ENCODE measurements at regions not wholly inside any gene's neighbourhood (a gene's known extent, or its start where the extent isn't known, plus 50 kb on each side); places are given as distances from the start of the nearest gene placed in this dataset.
"Not testable (repeated sequence)": the region's sequence is repeated elsewhere in the genome, so short reads cannot be mapped to it uniquely, and the experiment has no call there.

DNA sequence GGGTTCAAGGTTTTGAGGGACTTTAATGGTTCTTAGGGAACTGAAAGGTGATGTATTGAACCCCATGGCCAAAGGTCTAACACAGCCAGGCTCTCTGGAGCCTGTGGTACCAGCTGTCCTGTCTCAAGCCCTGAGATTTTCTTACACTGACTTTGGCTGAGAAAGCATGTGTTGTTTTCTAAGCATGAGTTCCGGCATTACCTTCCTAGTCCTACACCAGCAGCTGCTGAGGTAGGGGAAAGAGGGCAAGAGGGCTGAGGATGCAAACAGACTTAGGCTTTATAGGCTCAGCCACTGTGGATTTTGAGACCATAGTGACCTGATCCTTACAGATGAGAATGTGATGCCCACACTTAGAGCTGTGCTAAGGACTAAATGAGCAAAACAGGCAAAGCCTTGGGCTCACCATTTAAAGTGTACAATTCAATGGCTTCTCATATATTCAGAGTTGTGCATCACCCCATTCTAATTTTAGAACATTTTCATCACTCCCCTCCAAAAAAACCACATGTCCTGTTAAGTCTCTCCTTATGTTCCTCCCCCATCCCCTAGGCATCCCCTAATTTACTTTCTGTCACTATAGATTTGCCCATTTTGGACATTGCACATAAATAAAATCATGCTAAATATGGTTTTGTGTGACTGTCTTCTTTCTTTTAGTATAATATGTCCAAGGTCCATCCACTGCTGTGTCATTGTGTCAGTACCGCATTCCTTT, 99.7 kb upstream of the OTOS start:
- DNase-seq (ENCODE audit: low spot score): no peak

DNA sequence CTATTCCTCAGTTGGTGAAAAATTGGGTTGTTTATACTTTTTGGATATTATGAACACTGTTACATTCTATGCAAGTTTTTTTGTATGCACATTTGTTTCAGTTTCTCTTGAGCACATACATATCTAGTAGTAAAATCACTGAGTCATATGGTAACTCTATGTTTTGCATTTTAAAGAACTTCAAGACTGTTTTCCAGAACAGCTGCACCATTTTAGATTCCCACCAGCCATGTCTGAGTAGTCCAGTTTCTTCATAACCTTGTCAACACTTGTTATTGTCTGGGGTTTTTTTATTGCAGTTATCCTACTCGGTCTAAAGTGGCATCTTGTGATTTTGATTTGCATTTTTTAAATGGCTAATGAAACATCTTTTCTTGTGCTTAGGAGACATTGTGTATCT, 100.3 kb upstream of the OTOS start:
- DNase-seq (ENCODE audit: low spot score): no peak

DNA sequence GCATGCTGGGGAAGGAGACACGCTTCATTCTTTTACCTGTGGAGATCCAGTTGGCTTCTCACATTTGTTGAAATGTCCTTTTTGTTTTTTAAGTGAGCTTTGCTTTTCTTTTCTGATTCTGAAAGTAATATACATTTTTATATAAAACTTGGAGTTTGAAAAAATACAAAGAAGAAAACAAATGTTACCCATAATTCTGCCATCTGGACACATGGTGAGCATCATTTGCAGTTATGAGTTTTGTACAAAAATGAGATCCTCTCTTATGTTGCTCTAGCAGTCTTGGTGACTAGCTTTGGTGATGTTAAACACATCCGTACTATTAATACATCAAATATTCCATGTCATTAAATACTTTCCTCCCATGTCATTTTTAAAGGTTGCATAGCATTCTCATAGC, 101.1 kb upstream of the OTOS start:
- no peak for DNase-seq (ENCODE audit: low spot score)

DNA sequence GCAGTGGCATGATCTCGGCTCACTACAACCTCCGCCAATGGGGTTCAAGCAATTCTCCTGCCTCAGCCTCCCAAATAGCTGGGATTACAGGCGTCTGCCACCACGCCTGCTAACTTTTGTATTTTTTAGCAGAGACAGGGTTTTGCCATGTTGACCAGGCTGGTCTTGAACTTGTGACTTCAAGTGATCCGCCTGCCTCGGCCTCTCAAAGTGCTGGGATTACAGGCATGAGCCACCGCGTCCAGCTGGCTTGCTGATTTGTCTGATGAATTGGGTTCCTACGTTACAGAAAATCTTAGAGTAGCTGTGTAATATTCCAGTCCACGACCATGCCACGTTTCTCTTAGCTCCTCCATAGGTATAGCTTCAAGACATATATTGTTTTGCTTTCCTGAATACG, 102.6 kb upstream of the OTOS start:
- not testable (repeated sequence) for DNase-seq (ENCODE audit: low spot score)

DNA sequence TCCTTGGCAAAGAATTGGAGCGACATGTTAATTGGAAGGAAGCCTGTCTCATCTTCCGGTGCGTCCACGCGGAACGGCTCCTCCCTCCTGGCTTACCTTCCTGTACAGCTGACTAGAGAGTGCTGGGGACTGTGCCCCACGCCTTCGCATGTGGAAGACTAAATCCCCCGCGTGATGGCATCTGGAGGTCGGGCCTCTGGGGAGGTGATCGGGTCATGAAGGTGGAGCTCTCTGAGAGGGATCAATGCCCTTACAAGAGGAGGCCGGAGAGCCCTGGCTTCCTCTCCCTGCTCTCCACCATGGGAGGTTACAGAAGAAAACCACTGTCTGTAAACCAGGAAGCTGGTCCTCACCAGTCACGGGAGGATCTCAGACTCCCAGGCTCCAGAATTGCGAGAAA, 104.1 kb upstream of the OTOS start:
- DNase-seq (ENCODE audit: low spot score): no peak

DNA sequence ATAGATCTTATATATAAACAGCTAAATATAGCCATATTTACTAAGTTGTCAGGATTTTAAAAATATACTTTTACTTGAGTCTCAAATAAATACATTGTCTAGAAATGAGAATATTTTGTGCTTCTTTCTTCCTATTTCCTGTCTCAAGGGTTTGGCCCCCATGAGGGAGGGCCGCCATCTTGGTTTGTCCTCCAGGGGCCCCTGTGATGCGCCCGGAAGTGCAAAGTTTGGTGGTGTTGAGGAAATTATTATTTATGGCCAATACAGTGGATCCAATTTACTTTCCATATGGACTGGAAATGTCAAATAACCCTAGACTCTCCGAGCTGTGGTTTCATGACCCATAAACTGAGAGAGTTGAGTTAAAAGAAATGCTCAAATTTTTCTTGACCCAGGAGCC, 104.7 kb upstream of the OTOS start:
- no peak for DNase-seq (ENCODE audit: low spot score)

DNA sequence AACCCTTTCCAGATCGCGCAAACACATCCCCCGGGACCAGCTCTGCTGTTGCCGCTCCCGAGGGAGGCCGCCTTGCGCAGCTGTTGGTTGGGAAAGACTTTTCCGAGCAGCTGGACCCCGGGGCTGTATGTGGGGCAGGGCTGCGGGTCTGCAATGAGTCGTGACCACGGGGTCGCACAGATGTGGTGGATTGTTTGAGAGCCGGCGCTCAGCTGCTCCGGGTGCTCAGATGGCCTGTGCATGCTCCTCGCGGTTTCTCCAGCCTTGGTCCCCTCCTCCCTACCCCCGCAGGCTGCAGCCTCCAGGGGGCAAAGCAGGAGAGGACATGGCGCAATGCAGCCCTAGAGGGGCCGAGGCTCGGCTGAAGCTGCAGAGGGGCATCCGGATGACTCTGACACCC, 105.2 kb upstream of the OTOS start:
- no peak for DNase-seq (ENCODE audit: low spot score)

DNA sequence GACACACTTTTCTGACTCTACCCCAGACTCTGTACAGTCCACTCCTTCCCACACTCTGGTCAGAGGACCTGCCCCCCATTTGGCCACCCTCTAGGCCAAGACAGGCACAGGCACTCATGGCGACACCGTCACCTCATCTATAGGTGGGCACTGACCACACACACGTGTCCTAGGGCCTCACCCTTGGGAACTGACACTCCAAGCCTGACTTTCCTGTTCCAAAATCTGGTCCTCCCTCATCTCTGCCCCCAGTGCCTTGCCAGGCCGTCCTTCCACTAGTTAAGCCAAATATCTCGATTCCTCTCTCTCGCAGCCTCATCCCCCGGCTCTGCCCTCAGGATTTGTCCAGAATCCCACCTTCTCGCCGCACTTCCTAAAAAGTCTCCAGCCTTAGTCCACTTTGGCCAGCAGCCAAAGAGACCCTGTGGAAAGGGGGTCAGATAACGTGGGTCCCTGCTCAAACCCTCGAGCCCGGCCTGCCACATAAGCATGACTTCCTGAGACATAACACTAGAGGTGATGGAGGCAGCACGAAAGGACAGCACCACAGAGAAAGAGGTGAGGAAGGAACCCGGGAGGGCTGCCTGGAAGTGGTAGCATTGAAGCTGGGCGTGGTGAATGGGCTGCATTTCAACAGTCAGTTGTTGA, 105.8 kb upstream of the OTOS start:
- no peak for DNase-seq (ENCODE audit: low spot score)

DNA sequence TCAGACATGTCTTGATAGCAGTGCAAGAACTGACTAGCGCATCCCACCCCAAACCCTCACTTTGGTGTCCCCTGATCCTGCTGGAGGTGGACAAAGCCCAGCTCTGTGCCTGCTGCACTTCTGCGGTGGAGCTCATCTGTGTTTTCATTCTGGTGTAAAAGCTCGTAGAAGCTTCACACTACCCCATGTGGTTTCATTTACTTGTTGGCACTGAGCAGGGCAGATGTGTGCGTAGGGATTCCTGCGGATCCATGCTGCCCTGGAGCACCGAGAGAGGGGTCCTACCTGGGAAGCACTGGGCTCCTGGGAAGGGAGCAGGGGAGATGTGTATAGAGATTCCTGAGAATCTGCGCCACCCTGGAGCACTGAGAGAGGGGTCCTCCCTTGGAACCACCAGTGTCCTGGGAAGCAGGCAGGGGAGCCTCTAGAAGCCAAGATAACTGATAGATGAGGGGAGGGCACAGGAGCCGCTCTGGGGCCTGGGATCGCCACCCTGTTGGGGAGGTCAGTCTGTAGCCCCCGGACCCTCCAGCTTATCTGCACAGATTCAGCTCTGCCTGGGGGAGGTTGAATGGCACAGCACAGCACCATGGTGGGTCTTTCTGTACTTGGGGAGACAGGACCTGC, 106.9 kb upstream of the OTOS start:
- no peak for DNase-seq (ENCODE audit: low spot score)

DNA sequence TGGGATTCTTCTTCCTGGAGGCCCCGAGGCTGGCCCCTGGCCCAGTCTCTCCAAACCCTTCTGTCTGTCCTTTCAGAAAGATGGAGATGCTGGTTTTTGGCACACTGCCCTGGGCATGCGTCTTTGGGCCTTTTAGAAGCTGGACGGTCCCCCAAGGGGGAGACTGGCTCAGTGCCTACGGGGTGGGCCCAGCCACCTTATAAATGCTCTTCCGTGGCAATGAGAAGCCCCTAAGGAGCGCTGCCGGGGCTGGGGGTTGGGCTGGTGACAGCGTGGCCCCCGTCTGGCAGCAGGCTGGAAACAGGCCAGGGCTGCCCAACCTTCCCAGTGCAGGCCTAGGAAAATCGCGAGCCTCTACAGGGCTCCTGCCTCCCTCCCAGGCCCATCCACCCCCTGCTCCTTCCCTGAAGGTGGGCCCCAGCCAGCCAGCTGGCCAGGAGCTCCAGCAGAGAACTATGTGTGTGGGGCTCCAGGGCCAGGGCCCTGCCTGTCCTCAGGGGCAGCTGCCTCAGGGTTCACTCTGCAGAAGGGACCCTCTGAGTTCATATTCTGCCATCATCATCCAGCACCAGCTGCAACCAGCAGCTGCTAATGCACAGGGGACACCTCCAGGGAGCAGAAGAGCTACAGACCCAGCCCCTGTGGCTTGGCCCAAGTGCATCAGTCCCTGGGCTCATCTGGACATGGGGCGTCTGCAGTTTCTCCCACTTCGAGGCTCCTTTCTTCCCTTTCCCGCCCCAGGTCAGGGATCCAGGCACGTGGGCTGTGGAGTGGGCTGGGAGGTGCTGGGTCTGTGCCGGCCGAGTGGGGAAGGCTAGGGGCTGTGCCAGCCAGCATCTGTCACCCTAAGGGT, 107.6 kb upstream of the OTOS start:
- no peak for DNase-seq (ENCODE audit: low spot score)

DNA sequence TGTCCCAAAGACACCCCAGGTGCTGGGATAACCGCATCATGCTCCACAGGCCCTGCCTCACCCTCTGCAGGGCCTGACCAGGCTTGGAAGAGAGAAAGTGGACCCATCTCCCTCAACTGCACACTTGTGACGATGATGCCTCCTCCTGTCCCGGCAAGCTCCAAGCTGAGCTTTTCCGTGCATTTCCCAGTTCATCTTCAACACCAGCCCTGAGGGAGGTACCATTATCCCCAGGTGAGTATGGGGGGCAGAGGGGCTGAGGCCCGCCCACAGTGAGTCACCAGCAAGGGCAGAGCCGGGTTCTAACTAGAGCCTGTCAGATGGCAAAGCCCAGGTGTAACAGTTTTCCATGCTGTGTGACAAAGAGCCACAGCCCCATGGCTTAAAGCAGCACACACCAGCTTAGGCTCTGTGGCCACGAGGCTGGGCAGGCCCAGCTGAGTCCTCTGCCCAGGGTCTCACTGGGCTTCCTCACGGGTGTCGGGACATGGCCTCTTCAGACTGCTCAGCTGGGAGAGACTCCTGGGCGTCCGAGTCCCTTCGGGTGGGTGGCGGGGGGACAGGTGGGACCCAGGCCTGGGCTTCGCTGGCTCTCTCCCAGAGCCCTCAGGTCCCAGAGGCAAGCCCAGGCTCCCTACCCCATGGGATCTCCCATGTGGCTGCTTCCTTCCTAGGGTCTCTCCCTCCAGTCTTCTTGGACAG, 108.4 kb upstream of the OTOS start:
- no peak for DNase-seq (ENCODE audit: low spot score)

DNA sequence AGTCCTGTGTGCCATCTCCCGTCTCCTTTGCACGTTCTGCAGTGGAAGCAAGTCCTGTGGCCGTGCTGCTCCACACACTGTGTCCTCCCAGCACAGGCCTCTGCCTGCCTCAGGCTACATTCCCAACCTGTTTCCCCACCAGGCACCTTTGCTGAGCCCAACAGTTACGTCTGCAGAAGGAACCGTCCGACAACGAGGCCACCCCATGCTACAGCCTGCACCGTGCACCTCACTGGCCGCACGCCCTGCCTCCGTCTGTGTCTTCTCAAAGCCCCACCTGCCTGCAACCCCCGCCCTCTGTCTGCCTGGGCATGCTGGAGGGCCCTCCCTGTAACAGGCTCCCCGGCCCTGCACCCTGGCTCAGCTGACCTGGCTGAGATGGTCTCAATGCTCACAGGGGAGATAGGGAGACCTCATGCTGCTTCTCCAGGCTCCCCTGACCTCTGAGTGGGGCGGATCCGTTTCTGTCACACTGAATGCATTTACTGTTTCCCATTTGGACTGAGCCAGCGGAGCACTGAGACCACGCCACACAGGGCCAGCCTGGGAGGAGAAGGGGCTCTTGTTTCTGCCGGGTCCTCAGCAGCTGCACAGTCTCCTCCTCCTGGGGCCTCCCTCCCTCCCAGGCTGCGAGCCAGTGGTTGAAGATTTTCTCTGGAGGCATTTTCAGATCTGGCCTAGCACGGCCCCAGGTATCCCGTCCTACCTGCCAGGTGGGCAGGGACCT, 109.1 kb upstream of the OTOS start:
- DNase-seq (ENCODE audit: low spot score): no peak

DNA sequence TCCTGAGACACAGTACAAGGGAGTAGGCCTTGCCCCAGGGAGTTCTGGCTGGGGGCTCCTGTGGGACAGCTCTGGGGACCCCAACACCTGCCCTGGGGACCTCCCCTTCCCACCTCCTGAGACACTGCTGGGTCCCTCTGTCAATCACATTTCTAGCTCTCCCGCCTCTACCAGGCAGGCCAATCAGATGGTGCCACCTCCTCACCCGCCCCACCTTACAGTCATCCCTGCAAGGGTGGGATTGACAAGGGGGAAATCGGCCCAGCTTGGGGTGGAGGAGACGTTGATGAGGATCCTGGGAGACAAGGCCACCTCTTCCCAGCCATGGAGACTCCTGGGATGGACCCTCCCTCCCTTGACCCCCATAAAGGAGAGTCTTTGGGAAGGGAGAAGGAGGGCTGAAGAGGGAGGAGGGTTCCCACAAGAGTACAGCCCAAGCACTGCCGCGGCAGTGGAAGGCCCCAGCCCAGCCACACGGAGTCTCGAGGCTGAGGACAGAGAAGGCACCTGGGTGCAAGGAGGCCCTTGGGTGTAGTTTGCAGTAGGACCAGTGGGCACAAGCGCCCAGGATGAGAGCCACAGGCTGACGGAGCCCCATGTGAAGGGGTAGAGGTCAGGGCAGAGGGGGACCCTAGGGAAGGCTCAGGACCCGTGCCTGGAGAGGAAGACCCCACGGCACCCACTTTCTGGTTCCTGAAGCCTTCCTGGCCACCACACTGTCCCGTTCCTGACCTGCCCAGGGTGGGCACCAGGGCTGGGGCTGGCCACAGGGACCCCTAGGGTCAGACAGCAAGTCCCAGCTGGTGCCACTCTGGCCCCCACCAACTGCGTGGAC, 109.9 kb upstream of the OTOS start:
- DNase-seq (ENCODE audit: low spot score): no peak

DNA sequence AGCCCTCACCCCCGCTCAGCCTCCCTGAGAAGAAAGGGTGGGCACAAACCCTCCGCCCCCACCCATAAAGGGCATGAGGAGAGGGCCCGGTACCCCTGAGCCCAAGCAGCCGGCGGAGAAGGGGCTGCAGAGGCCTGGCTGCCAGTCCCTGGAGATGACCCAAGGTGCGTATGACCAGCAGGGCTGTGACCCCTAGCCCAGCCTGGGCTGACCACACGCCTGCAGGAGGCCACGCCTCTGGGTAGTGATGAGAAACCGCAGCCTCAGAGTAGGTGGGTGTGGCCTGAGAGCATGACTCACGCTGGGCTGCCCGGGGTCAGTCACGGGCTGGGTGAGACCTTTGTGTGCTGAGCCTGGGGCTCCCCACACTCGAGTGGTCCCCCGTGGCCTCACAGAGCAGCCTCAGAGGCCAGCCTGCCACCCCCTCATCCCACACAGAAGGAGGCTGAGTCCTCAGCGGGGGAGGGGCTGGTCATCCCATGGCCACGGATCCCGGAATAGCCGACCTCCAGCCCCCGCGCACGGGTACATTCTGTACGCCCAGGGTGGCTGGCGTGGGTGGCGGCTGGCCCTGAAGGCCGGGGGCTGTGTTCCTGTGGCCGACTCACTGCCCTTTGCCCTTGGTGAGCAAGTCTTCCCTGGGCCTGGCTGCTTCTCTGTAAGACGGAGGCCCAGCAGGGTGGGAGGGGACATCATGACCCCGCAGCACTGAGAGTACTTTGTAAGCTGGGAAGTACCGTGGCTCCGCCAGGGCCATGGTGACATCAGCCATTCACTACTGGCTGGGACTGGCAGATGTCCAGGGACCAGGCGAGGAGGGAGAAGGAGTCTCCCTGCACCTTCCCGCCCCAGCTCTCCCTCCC, 110.8 kb upstream of the OTOS start:
- peak; percentile 88 for DNase-seq (ENCODE audit: low spot score)

DNA sequence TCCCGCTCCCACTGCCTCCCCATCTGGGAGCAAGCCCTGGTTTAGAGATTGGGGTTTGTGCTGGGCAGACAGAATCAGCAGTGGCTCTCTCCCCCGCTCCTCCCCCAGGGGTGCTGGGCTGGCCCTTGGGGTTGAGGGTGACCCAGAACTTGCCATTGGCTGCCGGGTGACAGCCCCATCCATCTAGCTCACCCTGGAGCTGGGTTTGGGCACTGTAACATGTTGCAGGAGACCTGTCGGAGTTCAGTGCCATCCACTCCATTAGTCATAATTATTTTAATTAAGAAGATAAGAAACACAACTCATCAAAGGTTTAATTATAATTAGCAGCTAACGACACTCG, 111.4 kb upstream of the OTOS start:
- DNase-seq (ENCODE audit: low spot score): no peak

DNA sequence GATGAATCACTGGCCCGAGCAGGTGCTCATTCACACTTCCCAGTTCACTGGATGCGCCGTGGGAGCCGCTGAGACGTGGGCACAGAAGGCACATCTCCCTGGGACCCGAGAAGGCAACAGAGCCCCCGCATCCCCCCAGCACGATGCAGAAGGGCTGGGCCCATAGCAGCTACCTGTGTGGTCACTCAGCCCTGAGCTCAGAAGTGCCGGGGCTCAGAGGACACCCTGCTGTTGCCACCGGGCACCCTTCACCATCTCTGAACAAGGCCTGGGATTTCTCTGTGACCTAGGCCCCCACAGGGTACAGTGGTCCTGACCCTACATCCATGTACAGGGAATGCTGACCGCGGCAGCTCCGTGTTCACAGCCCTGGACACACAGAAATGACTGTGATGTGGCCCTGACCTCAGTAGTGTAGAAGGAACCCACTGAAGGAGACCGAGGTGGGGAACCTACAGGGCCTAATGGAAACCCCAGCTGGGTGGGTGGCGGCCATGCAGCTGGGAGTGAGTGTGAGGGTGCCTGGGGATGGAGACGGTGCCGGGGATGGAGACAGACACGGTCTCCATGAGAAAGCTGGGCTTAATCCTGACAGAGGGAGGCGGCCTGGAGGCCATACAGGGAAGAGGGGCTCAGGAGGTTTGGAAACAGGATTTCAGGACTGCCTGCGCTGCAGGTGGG, 111.9 kb upstream of the OTOS start:
- DNase-seq (ENCODE audit: low spot score): no peak

DNA sequence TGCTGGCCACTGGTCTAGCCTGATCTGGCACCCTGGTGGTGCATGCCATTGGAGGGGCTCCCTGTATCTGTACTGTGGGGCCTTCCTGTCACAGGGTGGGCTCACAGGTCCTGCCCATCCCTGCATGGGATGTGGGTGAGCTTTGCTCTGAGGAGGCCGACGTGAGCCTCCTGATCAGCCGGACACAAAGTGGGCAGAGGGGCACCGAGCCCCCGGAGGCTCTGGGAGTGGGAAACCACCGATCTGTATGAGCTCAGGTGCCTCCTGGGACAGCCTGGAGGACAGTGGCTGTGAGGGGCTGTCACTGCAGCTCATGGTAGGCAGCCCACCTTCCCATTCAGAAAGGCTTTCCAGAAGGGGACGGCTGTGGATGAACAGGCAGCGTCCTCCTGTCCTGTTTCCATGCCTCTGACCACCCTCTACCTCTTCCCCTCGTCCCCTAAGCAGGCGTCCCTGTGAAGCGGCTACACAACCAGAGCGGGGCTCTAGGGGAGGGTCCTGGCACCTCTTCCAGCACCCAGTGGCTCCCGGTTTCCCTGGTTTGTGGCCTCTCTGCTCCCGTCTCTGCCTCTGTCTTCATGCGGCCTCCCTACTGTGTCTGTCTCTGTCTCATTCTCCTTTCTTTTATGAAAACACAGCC, 112.5 kb upstream of the OTOS start:
- DNase-seq (ENCODE audit: low spot score): no peak

DNA sequence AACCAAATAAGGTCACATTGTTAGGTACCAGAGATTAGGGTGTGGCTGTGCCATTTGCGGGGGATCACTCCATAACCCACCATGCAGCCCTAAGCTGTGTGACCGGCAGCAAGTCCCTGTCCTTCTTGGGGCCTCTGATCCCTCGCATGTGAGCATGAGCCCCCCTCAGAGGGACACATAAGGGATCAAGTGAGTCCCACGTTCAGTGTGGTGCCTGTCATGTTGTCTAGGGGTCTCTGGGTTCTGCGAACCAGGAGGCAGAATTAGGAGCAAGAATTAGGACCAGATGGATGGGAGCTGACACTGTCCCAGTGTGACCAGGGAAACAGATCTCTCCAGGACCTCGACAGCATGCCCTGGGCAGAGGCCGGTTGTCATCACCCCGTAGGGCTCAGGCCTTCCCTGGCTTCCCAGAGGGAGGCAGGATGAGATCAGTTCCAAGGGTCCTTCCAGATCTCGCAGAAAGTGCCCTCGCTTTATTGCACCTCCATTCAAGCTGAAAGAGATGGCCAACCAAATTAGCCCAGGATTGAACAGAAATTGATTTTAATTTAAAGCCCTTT, 113.2 kb upstream of the OTOS start:
- DNase-seq (ENCODE audit: low spot score): no peak

Data from RKO (cell line).